WTC11 (cell line): ENCODE measurements at regions not wholly inside any gene's neighbourhood (a gene's known extent, or its start where the extent isn't known, plus 50 kb on each side); places are given as distances from the start of the nearest gene placed in this dataset.

Source experiments
- ATAC-seq: fragments of 200-7000 bp; cut with Tn5 transposase; 2 replicates; pipeline ENCODE4 v1.10.0; 2021; ENCODE audit warnings: mild to moderate bottlenecking, moderate library complexity
- CTCF ChIA-PET: fragments of 300-600 bp; sonication (Branson Sonifier 250); formaldehyde crosslinking; loops from one replicate; lab custom pipeline; 2021; ENCODE audit warnings: antibody characterized with exemption; lab: Charles Lee
- POLR2A ChIA-PET: fragments of 350-600 bp; sonication (Branson Sonifier 250); formaldehyde crosslinking; loops from one replicate; lab custom pipeline; 2021; ENCODE audit warnings: antibody characterized with exemption; lab: Charles Lee
- DNase-seq: peaks from one replicate; pipeline ENCODE4 v3.0.0; 2021; ENCODE audit warnings: low spot score
- H3K27ac Mint-ChIP-seq: 2 replicates; pipeline ENCODE4 v1.8.0; 2021; ENCODE audit warnings: mixed read lengths
- H3K27me3 Mint-ChIP-seq: 2 replicates; pipeline ENCODE4 v1.8.0; 2021; ENCODE audit warnings: low read depth, mild to moderate bottlenecking, moderate library complexity, mixed read lengths
- H3K36me3 Mint-ChIP-seq: 2 replicates; pipeline ENCODE4 v1.8.0; 2021; ENCODE audit warnings: mixed read lengths
- H3K4me1 Mint-ChIP-seq: 2 replicates; pipeline ENCODE4 v1.8.0; 2022; ENCODE audit warnings: mixed read lengths
- H3K4me3 Mint-ChIP-seq: 2 replicates; pipeline ENCODE4 v1.8.0; 2021; ENCODE audit warnings: mild to moderate bottlenecking, moderate library complexity, mixed read lengths
- H3K9me3 Mint-ChIP-seq: 2 replicates; pipeline ENCODE4 v1.8.0; 2021; ENCODE audit warnings: mixed read lengths
- CREB1 ChIP-seq: sonication (generic); formaldehyde crosslinking; IDR thresholded peaks from 2 replicates; pipeline ENCODE4 v1.8.0; 2023; ENCODE audit warnings: mild to moderate bottlenecking, missing genetic modification reagents
- CREM ChIP-seq: sonication (generic); formaldehyde crosslinking; IDR thresholded peaks from 2 replicates; pipeline ENCODE4 v1.8.1; 2022; ENCODE audit warnings: mild to moderate bottlenecking, missing genetic modification reagents, moderate library complexity
- CTCF ChIP-seq: fragments of 200-600 bp; IDR thresholded peaks from 2 replicates; pipeline ENCODE4 v1.8.0; 2022; ENCODE audit warnings: antibody characterized with exemption
- E2F1 ChIP-seq: sonication (generic); formaldehyde crosslinking; IDR thresholded peaks from 2 replicates; pipeline ENCODE4 v1.8.0; 2022; ENCODE audit warnings: mild to moderate bottlenecking, missing genetic modification reagents
- ELF4 ChIP-seq: sonication (generic); formaldehyde crosslinking; IDR thresholded peaks from 2 replicates; pipeline ENCODE4 v1.8.1; 2022; ENCODE audit warnings: low read depth, mild to moderate bottlenecking, moderate library complexity, missing genetic modification reagents
- FOXK1 ChIP-seq: sonication (generic); formaldehyde crosslinking; IDR thresholded peaks from 2 replicates; pipeline ENCODE4 v1.8.0; 2022; ENCODE audit warnings: mild to moderate bottlenecking, moderate library complexity, missing genetic modification reagents
- FOXP4 ChIP-seq: sonication (generic); formaldehyde crosslinking; IDR thresholded peaks from 2 replicates; pipeline ENCODE4 v1.8.0; 2022; ENCODE audit warnings: mild to moderate bottlenecking, missing genetic modification reagents
- HMGXB4 ChIP-seq: sonication (generic); formaldehyde crosslinking; IDR thresholded peaks from 2 replicates; pipeline ENCODE4 v1.8.1; 2023; ENCODE audit warnings: mild to moderate bottlenecking, moderate library complexity, missing genetic modification reagents
- JAZF1 ChIP-seq: fragments of 250-450 bp; sonication (Bioruptor Pico); IDR thresholded peaks from 2 replicates; pipeline ENCODE4 v1.9.0; 2021; ENCODE audit warnings: moderate library complexity, mild to moderate bottlenecking, inconsistent platforms
- MYBL2 ChIP-seq: sonication (generic); formaldehyde crosslinking; IDR thresholded peaks from 2 replicates; pipeline ENCODE4 v1.8.1; 2023; ENCODE audit warnings: mild to moderate bottlenecking, moderate library complexity, missing genetic modification reagents
- NFATC4 ChIP-seq: fragments of 250-450 bp; sonication (Bioruptor Pico); IDR thresholded peaks from 2 replicates; pipeline ENCODE4 v1.9.0; 2021; ENCODE audit warnings: mild to moderate bottlenecking
- RORB ChIP-seq: fragments of 250-450 bp; sonication (Bioruptor Pico); IDR thresholded peaks from 2 replicates; pipeline ENCODE4 v1.9.0; 2021; ENCODE audit warnings: mild to moderate bottlenecking
- SMAD3 ChIP-seq: sonication (generic); formaldehyde crosslinking; IDR thresholded peaks from 2 replicates; pipeline ENCODE4 v1.8.0; 2022; ENCODE audit warnings: missing genetic modification reagents, mild to moderate bottlenecking, borderline replicate concordance
- SP1 ChIP-seq: sonication (generic); formaldehyde crosslinking; conservative IDR thresholded peaks from 2 replicates; pipeline ENCODE4 v1.8.1; 2022; ENCODE audit warnings: missing genetic modification reagents
- TCF7 ChIP-seq: sonication (generic); formaldehyde crosslinking; IDR thresholded peaks from 2 replicates; pipeline ENCODE4 v1.8.0; 2022; ENCODE audit warnings: mild to moderate bottlenecking, low read depth, missing genetic modification reagents, moderate library complexity
- TEAD1 ChIP-seq: sonication (generic); formaldehyde crosslinking; IDR thresholded peaks from 2 replicates; pipeline ENCODE4 v1.8.0; 2022; ENCODE audit warnings: mild to moderate bottlenecking, missing genetic modification reagents
- ZMAT4 ChIP-seq: fragments of 250-450 bp; sonication (Bioruptor Pico); IDR thresholded peaks from 2 replicates; pipeline ENCODE4 v1.9.0; 2021; ENCODE audit warnings: mild to moderate bottlenecking
- ZNF121 ChIP-seq: sonication (generic); formaldehyde crosslinking; IDR thresholded peaks from 2 replicates; pipeline ENCODE4 v1.8.0; 2023; ENCODE audit warnings: missing genetic modification reagents
- ZNF281 ChIP-seq: sonication (generic); formaldehyde crosslinking; IDR thresholded peaks from 2 replicates; pipeline ENCODE4 v1.8.0; 2023; ENCODE audit warnings: mild to moderate bottlenecking, missing genetic modification reagents
- ZNF317 ChIP-seq: sonication (generic); formaldehyde crosslinking; IDR thresholded peaks from 2 replicates; pipeline ENCODE4 v1.8.1; 2023; ENCODE audit warnings: low read depth, mild to moderate bottlenecking, moderate library complexity, missing genetic modification reagents, borderline replicate concordance
- ZNF396 ChIP-seq: fragments of 250-450 bp; sonication (Bioruptor Pico); IDR thresholded peaks from 2 replicates; pipeline ENCODE4 v1.8.0; 2021; ENCODE audit warnings: mild to moderate bottlenecking, moderate library complexity, borderline replicate concordance
- ZNF423 ChIP-seq: fragments of 250-450 bp; sonication (Bioruptor Pico); IDR thresholded peaks from 2 replicates; pipeline ENCODE4 v2.1.2; 2022; ENCODE audit warnings: mild to moderate bottlenecking, moderate library complexity

- no peak overlapping the region for H3K27ac Mint-ChIP-seq
- ChIA-PET POLR2A (no interaction called here), CTCF (no interaction called here)
- H3K9me3 Mint-ChIP-seq: peaks cover 14% of the 10 kb centered on the region
- H3K36me3 Mint-ChIP-seq: peaks cover 33% of the 10 kb centered on the region
- TF ChIP-seq SP1 (CRISPR knock-in tag) (no peak), ZNF121 (CRISPR knock-in tag) (no peak), E2F1 (CRISPR knock-in tag) (no peak), ZNF396 (CRISPR knock-in tag) (no peak), TEAD1 (CRISPR knock-in tag) (no peak), CREB1 (CRISPR knock-in tag) (no peak), NFATC4 (CRISPR knock-in tag) (no peak), JAZF1 (CRISPR knock-in tag) (no peak), MYBL2 (CRISPR knock-in tag) (no peak), ZNF423 (CRISPR knock-in tag) (no peak), FOXP4 (CRISPR knock-in tag) (no peak)
- no peak overlapping the region for H3K4me3 Mint-ChIP-seq
- no peaks in the 10 kb centered on the region for H3K27me3 Mint-ChIP-seq
- no peaks in the 10 kb centered on the region for H3K4me1 Mint-ChIP-seq
- DNase-seq: no peak
- ATAC-seq: no peak
These were observed 136.1 kb downstream of the EHF start for GRCh38 chr11:34757026-34757451.

GRCh38 chr11:34756591-34756990 lies 135.7 kb downstream of the EHF start:
- Mint-ChIP-seq H3K4me3 (no peak overlapping the region), H3K27me3 (no peaks in the 10 kb centered on the region), H3K4me1 (no peaks in the 10 kb centered on the region), H3K9me3 (peaks cover 13% of the 10 kb centered on the region), H3K27ac (no peak overlapping the region), H3K36me3 (peaks cover 33% of the 10 kb centered on the region)
- DNase-seq: no peak
- TF ChIP-seq SMAD3 (CRISPR knock-in tag) (no peak), TCF7 (no peak), NFATC4 (CRISPR knock-in tag) (no peak), CREM (no peak), ZMAT4 (no peak), ZNF423 (CRISPR knock-in tag) (no peak), RORB (no peak), ELF4 (CRISPR knock-in tag) (no peak)
- no peak for ATAC-seq
- ChIA-PET POLR2A (no interaction called here), CTCF (no interaction called here)

- no peak overlapping the region for H3K27ac Mint-ChIP-seq
- DNase-seq: no peak
- ATAC-seq: no peak
- peaks cover 33% of the 10 kb centered on the region for H3K36me3 Mint-ChIP-seq
- no peaks in the 10 kb centered on the region for H3K27me3 Mint-ChIP-seq
- POLR2A ChIA-PET: no interaction called here
- peaks cover 13% of the 10 kb centered on the region for H3K9me3 Mint-ChIP-seq
- H3K4me1 Mint-ChIP-seq: no peaks in the 10 kb centered on the region
- no peak overlapping the region for H3K4me3 Mint-ChIP-seq
- CTCF ChIA-PET: no interaction called here
- TF ChIP-seq ZNF317 (CRISPR knock-in tag): no peak
- TF ChIP-seq RORB: no peak
- no peak for TF ChIP-seq FOXK1
- TF ChIP-seq TEAD1 (CRISPR knock-in tag): no peak
- no peak for TF ChIP-seq HMGXB4 (CRISPR knock-in tag)
- TF ChIP-seq CTCF: no peak
- TF ChIP-seq E2F1 (CRISPR knock-in tag): no peak
- TF ChIP-seq SMAD3 (CRISPR knock-in tag): no peak
- no peak for TF ChIP-seq ZNF281 (CRISPR knock-in tag)
These were observed 134.8 kb downstream of the EHF start for GRCh38 chr11:34755671-34756070.
